Left colon (tissue), 2 donors: ENCODE measurements at regions not wholly inside any gene's neighbourhood (a gene's known extent, or its start where the extent isn't known, plus 50 kb on each side); places are given as distances from the start of the nearest gene placed in this dataset.

Experiments
- ATAC-seq: fragments of 200-7000 bp; cut with Tn5 transposase; one replicate; pipeline ENCODE4 v1.9.1; 2020; ENCODE audit warnings: mild to moderate bottlenecking, moderate library complexity
- DNase-seq, 2 donors: peaks; one replicate each; pipeline ENCODE4 v3.0.0-alpha.2; 2020
- intact Hi-C, 2 donors: fragments of 100-400 bp; cut with DNase I in 1 of 2; cut with micrococcal nuclease in 1 of 2; formaldehyde crosslinking; loops; one replicate each; pipeline versions ENCODE4 v1.11.2 to v1.14.0; 2022; cut with DNase I, micrococcal nuclease
- donor health status: DM: no; HTN: no; CAD: no.
- donor health status: DM: yes; HTN: yes; CAD: no.

DNA sequence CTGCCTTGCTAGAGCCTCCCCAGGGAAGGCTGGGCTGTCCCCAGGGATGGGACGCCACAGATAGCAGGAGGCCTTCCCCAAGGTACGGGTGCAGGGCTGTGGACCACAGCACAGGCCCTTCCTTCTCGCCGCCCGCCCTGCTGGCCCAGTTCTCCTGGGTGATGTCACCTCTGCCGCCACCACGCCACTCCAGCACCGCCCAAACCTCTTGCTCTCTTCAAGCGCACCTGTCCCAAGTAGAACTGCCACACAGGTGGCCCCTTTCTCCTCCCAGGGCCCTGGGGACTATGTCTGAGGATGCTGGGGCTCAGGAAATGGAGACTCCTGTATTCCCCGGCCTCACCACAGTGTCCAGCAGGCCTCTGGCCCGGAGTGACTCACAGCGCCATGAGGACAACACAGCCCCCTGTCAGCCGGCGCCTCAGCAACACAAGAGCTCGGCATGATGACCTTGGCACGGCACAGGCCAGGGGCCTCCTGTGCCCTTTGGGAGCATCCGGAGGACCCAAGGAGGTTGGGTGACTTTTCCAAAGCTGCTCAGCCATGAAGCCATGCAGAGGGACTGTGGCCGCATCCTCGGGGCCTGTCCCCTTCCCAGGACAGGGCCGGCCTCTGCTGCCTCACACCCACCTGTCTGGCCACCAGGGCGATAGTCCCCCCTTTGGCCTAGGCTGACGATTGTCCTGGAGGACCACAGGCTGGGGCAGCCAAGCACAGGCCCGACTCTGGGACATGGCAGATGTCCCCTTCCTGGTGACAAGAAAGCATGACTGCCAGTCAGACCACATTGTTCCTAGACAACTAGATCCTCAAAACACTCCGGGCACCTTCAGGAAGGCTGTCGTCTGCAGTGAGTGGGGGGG lies 1023.5 kb downstream of the BRD1 start:
- no peak for DNase-seq
- ATAC-seq = no peak
- intact Hi-C loops = no loop called here

DNA sequence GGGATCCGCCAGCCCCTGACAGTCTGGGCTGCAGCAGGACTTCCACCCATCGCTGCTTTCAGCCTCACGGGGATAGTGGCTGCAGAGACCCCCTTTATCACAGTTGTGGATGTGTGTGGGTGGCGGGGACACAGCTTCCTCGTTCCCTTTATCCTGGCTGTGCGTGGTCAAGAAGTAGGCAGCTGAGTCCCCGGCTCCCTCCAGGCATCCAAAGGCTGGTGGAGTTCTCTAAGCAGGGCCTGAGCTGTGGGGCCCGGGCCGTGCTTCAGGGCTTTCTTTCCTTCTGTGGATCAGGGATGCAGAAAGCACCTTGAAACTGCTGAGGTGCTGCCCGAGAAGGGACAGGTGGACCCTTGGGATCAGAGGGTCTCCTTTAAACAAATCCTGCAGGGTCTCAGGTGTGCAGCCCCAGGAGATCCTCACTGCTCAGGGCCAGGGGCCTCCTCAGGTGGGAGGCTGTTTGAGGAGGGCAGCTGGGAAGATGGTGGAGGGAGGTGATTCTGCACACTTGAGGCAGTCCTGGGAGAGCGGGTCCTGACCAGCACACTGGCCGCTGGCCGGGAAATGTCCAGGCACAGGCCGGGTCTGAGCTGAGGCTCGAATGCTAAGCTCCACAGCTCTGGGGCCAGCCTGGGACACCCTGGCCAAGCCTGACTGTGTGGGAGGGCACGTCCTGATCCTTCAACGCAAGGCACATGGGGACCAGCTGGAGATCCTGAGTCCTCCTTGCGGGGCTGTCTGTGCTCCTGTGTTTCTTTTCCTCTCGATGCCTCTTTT lies 1024.3 kb downstream of the BRD1 start:
- intact Hi-C loops = no loop called here
- DNase-seq = no peak
- no peak for ATAC-seq

DNA sequence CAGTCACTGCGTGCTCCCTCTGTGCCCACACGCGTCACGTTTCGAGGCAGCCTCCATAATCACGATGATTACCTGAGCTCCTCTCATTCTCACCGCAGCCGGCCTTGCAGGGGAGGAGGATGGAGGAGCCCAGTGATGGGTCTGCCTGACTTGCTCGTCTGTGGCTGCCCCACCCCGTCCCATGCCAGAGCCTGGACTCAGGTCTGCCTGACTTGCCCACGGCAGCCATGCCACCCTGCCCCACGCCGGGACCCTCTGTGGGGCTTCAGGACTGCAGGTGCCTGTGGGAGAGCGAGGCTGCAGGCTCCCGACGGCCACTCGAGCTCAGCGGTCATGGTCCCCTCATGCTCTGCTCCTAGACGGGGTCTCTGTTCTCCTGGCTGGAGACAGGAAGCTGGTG lies 1025.1 kb downstream of the BRD1 start:
- intact Hi-C loops = no loop called here
- ATAC-seq (no peak), DNase-seq (no peak)

DNA sequence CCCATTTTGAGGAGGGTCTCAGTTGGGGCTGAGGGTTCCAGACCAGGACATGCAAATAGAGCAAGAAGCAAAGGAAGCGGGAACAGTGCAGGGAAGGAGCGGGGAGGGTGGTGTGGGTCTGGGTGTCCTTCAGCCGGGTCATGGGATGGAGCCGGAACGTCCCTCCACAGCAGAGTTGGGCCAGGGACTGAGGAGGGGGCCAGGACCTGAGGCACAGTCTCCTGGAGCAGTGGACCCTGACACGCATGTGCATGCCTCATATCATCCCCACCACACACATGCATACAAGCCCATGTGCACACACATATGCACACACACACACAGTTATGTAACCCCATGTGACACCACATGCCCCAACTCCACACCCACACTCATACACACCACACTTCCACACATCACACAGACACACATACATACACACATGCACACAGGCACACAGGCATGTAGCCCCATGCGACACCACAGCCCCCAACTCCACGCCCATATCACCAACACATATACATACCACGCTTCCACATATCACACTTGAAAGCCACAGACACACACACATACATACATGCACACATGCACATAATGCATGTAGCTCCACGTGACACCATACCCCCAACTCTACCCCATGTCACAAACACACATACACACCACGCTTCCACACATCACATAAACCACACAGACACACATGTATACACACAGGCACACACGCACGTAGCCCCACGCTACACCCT lies 1026.6 kb downstream of the BRD1 start:
- DNase-seq (no peak), ATAC-seq (no peak)
- intact Hi-C loops = no loop called here

DNA sequence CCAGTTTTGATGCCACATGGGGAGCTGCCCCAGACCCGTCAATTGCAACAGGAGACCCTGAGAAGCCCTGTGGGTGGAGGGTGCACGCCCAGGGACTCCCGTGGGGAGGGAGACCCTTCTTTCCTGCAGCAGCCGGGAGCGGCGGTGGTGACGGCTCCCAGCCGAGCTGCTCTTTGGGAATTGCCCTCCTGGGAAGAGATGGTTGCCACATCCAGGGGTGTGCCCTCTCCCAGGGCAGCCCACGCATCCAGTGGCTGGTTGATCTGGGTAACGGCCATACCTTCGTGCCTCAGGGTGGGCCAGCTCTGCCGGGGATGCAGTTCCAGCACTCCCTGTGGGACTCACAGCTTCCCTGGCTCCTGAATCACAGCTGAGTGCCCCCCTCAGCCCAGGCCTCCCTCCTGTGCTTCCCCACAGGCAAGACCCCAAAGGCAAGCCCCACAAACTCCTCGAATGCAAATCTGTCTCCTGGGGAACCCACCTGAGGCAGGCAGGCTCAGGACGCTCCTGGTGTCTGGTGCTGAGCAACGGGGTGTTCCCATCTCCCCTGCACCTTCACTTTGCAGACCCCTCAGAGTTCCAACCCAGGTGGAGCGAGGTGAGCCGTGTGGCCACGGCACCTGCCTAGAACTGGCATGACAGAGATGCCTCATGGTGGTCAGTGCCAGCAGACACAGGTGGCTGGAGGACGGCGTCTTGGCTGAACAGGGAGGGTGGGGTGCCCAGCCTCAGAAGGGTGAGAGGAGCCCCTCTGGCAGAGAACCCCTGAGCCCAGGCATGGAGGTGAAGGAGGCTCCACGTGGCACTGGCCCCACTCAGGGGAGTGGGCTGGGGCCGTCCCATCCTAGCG lies 1027.4 kb downstream of the BRD1 start:
- no peak for ATAC-seq
- intact Hi-C loops = no loop called here
- DNase-seq = no peak

DNA sequence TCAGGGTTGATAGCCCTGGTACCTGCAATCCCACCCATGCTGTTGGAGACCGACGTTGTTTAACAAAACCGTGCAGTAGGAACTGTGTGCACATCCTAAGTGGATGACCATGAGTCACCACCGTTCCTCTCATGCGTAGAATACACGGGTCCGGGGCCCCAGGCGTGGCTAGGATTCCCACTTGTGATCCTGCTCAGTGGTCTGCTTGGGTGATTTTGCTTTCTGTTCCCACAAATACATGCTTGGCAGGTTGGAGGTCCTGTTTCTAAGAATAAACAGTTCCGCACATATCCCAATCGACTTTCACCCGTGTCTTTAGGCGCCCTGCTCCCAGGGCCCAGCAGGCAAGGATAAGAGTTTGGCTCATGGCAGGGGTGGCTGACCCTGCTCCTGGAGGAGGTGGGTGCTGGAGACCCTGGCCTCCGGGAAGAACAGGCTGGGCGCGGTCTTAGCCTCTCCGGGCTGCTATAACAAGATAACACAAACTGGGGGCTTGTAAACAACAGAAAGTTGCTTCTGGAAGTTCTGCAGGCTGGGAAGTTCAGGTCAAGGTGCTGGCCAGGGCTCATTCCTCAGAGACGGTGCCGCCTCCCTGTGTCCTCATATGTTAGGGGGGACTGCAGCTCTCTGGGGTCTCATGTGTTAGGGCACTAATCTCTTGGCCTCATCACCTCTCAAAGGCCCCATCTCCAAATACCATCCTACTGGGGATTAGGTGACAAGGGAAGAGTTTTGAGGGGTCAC lies 1028.3 kb downstream of the BRD1 start:
- ATAC-seq (no peak), DNase-seq (no peak)
- intact Hi-C loops = no loop called here

DNA sequence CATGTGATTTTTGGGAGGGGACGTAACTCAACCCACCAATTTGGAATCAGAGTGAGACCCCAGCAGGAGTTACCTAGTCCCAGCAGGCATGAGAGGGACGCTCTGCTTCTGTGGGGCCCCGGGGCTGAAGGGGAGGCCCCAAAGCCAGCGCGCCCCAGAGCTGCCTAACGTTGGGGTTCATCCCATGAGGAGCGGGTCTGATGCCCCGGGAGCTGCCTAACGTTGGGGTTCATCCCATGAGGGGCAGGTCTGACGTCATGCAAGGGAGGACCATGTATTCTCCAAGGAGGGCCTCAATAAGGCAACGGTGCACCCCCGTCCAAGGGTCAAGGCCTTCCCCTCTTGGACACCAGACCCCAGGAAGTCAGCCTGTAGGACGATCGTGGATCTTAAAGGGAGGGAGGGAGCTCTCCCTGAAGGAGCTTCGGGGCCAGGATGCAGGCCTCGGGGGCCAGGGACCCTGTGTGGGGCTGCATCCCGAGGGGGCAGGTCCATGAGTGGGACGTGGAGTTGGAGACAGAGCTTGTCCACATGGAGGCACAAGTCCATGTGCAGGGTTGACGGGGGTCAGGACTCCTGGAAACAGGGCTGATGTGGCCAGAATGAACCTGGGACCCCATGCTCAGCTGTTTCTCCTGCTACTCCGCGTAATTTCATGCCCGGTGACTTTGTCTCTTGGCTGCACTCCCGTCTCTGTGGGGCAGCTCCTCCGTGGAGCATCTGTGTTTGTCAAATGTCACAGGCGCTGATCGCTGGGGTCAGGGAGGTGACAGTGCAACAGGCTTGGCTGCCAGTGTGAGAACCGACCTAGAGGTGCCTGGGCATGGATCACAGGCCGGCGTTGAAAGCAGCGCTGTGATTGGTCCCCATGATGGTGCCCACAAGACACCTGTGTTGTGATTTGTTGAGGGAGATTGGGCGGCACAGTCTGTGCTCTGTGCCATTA lies 1029.1 kb downstream of the BRD1 start:
- intact Hi-C loops = no loop called here
- no peak for DNase-seq
- ATAC-seq = no peak

DNA sequence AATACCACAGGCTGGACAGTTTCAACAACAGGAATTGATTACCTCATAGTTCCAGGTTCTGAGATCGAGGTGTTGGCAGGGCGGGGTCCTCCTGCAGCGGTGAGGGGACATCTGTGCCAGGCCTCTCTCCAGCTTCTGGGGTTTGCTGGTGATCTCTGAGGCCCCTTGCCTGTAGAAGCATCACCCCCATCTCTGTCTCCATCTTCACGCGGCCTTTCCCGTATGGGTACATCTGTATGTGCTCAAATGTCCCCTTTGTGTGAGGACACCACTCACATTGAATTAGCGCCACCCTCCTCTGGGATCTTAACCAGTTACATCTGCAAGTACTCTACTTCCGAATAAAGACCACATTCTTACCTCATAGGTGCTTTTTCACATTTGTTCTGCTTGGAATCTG lies 1029.9 kb downstream of the BRD1 start:
- intact Hi-C loops = no loop called here
- DNase-seq = no peak
- ATAC-seq = no peak

DNA sequence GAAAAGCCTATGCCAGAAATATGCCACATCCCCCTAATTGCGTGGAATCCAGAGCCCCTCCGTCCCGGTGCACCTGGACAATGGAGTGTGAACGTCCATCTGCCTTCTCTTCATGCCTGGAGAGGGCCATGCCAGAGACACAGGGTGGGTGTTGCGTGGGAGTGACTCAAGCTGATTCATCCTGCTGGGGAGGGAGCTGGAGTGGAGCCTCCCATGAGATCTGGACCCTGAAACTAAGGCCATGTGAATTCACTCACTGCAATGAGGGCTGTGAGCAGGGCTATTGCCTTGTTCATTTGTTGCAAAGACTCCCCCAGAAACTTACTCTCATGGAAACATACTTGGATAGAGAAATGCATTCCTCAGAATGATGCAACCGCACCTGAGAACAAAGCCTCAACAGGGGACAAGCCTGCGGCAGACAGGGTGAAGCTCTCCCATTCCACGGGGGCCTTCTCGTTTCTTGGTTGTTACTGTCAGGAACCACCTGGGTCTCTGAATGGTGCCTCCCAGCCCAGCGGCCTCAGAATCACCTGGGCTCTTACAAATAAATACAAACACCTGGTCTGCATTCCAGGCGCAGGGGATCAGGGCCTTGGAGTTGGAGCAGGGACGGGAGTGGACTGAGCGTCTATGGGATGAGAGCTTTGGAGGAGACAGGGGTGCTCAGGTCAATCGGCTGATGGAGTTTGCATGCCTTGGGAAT lies 1031.2 kb downstream of the BRD1 start:
- DNase-seq (no peak), ATAC-seq (no peak)
- intact Hi-C loops = no loop called here

DNA sequence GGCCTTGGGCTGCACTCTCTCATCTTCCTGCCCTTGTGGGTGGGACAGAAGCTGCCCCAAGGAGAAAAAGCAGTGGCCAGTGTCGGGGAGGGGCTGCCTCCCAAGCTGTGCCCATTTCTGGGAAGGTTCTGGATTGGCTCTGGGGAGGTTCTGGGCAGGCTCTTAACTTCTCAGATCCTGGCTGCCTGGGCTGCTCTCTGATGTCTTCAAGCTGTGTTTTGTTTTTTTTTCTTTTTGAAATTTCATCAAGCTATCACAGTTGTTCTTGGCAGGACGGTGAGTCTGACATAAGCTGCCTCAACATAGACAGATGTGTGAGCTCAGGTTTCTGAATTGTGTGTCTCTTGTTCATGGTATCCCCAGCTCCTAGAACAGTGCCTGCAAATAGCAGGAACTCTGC lies 1032.0 kb downstream of the BRD1 start:
- DNase-seq (no peak), ATAC-seq (no peak)
- intact Hi-C loops = no loop called here

DNA sequence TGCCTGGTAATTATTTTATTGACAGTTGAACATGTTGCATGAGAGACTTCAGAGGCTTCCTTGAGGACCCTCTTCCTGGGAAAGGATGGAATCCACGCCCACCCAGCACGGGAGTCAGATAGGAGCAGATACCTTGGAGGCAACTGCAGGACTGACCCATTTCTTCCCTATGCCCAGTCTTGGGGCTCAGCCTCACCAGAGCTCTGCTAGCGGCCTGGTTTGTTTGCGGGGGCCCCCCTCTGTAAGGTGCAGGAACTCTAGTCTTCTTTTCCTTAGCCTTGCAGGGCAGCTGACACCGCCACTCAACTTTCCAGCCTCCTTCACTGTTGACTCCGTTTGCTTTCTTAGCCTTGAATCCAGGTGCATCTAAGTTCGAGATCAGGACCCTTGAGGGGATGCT lies 1032.8 kb downstream of the BRD1 start:
- intact Hi-C loops = no loop called here
- ATAC-seq = no peak
- no peak for DNase-seq

DNA sequence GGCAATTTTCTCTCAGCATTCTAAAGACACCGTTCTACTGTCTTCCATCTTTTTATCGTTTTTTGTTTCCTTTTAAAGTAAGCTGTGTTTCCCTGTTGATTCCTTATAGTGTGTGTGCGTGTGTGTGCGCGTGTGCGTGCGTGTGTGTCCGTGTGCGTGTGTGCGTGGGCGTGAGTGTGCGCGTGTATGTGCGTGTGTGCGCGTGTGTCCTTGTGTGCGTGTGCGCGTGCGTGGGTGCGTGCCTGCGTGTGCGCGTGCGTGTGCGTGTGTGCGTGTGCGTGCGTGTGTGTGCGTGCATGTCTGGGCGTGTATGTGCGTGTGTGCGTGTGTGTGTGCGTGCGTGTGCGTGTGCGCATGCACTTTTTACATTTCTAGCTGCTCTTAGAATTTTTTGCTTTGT lies 1033.7 kb downstream of the BRD1 start:
- intact Hi-C loops = no loop called here
- ATAC-seq = no peak

DNA sequence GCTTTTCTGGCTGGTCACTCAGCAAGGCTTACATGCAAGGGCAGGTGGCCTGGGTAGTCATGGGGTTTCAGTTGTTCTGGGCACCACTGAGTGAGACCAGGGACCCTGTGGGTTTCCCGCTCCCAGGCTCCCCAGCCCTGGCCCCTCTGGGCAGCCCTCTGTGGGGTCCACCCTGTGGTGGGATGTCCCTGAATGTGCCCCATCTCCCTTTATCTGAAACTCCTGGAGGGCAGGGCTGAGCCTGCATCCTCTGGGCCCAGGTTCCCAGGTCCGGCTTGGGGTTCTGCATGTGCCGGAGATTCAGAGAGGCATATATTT lies 1041.0 kb downstream of the BRD1 start:
- DNase-seq (no peak), ATAC-seq (no peak)
- intact Hi-C loops = no loop called here

More for the DNA sequence above, 1033.7 kb downstream of the BRD1 start:
- no peak for DNase-seq

DNA sequence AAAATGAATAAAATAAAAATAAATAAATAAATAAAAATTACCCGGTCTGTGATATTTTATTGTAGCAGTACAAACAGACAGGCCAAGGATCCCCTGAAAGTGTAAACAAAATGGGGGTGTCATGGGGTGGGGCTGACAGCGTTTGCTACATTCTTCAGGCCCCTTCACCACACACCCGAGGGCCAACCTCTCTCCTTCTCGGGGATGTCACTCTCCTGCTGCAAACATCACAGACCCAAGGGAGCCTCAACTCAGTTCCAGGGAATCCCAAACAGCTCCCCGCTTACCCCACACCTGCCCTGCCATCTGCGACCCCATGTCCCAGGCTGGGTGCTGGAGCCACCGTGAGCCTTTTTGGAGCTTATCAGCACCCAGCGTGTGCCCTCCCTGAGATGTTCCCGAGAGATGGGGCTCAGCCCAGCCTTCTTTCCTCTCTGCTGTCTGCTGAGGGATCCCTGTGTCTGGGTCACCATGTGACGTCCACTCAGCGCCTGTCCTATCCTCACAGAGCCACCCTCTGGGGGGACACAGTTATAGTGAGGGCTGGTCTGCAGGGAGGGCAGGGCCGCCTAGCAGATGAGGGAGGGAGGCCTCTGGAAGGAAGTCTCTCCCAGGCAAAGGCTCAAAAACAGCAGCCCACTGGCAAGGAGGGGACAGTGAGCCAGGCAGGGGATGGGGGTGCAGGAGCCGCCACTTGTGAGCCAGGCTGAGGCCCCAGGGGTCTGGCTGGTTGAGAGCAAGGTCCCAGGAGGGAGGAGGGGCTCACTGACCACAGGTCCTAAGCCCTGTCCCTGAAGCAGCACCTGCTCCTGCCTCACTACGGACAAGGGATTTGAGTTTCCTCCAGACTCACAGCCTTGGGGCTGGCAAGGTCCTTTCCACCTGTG lies 1041.6 kb downstream of the BRD1 start:
- DNase-seq (no peak), ATAC-seq (no peak)
- intact Hi-C loops = no loop called here

DNA sequence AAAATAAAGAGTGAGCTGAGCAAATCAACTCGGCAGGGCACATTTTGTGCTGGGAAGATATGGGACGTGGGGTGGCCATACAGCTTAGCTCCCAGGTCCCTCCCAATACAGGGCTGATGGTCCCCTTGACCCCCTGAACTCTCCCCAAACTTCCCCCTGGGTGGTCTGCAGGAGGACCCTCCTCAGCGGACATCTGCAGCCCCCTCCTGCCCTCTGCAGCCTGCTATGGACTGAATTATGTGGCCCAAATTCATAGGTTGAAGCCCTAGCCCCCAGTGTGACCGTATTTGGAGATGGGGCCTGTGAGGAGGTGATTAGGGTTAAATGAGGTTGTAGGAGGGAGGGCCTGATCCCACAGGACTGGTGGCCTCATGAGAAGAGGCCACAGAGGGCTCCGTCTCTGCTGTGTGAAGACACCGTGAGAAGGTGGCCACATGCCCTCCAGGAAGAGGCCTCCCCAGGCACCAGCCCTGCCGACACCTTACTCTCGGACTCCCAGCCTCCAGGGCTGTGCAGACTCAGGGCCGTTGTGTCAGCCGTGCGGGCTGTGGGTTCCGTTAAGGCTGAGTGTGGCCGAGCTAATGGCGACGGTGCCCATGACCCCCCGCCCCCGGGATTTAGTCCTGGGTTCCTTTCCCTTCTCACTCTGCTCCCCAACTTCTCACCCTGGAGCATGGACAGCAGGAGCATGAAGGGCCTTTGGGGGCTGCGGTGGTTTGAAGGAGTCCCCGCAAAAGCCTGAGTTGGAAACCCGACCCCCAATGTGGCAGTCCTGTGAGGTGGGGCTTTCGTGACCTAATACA lies 1042.8 kb downstream of the BRD1 start:
- ATAC-seq (no peak), DNase-seq (no peak)
- intact Hi-C loops = no loop called here
